HL-60 (cell line): ENCODE measurements at regions not wholly inside any gene's neighbourhood (a gene's known extent, or its start where the extent isn't known, plus 50 kb on each side); places are given as distances from the start of the nearest gene placed in this dataset.
"Not testable (repeated sequence)": the region's sequence is repeated elsewhere in the genome, so short reads cannot be mapped to it uniquely, and the experiment has no call there.

Source experiments
- DNase-seq, 2 experiments: peaks; one replicate each; pipeline ENCODE4 v3.0.0-alpha.2; 2010 to 2020; ENCODE audit warnings: low read depth in 1 of 2, low spot score in 1 of 2
- H3K27ac ChIP-seq: fragments of 250-450 bp; sonication (Bioruptor Pico); replicated peaks from 2 replicates; pipeline ENCODE4 v1.5.1; 2020; ENCODE audit warnings: mild to moderate bottlenecking, moderate library complexity
- H3K27me3 ChIP-seq: fragments of 250-450 bp; sonication (Bioruptor Pico); 2 replicates; pipeline ENCODE4 v1.5.1; 2021; ENCODE audit warnings: mild to moderate bottlenecking, moderate library complexity; ENCODE audit not compliant: insufficient read depth, poor library complexity, severe bottlenecking
- H3K4me3 ChIP-seq: replicated peaks from 2 replicates; pipeline ENCODE4 v1.5.1; 2011; ENCODE audit warnings: mild to moderate bottlenecking, control low read depth, low read length; ENCODE audit not compliant: insufficient read depth

DNA sequence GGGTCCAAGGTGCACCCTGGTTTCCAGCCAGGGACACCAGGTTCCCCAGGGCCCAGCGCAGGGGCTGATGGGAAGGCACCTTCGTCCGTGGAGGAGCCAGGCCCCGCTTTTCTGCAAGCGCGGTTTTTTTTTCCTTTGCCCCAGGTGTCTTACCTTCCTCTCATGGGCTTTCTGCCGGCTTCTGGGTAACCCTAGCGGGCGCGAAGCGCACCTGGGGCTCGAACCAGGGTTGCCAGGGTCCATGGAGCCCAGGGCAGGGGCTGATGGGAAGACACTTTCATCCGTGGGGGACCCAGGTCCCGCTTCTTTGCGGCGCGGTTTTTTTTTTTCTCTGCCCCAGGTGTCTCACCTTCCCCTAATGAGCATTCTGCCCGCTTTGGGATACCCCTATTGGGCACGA lies 529.3 kb downstream of the FOXD4L4 start:
- not testable (repeated sequence) for H3K4me3 ChIP-seq, H3K27ac ChIP-seq, H3K27me3 ChIP-seq, DNase-seq

DNA sequence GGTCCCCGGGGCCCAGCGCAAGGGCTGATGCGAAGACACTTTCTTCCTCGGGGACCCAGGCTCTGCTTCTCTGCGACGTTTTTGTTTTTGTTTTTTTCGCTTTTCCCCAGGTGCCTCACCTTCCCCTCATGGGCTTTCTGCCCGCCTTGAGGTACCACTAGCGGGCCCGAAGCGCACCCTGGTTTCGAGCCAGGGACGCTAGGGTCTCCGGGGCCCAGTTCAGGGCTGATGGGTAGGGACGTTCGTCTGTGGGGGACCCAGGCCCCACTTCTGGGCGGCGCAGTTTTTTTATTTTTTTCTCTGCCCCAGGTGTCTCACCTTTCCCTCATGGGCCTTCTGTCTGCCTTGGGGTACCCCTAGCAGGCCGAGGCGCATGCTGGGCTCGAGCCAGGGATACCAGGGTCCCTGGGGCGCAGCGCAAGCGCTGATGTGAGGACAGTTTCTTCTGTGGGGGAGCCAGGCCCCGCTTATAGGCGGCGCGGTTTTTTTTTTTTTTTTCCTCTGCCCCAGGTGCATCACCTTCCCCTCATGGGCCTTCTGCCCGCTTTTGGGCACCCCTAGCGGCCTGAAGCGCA lies 530.0 kb downstream of the FOXD4L4 start:
- H3K27ac ChIP-seq, H3K4me3 ChIP-seq, H3K27me3 ChIP-seq, DNase-seq: not testable (repeated sequence)

DNA sequence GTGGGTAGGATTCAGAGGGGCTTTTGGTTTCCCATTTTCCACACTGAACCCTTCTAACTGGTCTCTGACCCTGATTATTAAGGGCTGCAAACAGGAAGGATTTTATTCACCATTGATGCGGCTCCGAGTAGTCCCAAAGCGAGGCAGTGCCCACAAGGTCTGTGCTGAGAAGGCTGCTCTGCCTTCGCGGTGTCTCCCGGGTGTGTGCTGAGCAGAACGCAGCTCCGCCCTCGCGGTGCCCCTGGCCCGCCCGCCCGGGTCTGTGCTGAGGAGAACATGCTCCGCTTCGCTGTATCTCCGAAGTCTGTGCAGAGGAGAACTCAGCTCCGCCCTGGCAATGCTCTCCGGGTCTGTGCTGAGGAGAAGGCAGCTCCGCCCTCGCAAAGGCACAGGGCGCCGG lies 530.7 kb downstream of the FOXD4L4 start:
- not testable (repeated sequence) for H3K27me3 ChIP-seq, H3K4me3 ChIP-seq, H3K27ac ChIP-seq, DNase-seq

DNA sequence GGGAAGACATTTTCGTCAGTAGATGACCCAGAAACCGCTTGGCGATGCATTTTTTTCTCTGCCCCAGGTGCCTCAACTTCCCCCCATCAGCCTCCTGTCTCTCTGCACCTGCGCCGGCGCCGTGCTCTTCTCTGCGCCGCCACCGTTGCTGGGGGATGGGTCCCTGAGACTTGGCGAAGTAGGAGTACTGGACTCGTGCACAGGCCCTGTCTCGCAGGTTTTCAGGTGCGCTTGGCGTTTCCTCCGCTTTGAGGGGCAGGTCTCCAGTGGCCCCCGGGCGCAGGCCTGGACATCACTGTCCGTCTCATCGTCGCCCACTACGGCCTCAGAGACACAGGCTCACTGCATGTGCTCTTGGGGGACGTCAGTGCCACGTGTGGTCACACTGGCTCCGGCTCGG lies 532.1 kb downstream of the FOXD4L4 start:
- H3K4me3 ChIP-seq, DNase-seq, H3K27ac ChIP-seq, H3K27me3 ChIP-seq: not testable (repeated sequence)

DNA sequence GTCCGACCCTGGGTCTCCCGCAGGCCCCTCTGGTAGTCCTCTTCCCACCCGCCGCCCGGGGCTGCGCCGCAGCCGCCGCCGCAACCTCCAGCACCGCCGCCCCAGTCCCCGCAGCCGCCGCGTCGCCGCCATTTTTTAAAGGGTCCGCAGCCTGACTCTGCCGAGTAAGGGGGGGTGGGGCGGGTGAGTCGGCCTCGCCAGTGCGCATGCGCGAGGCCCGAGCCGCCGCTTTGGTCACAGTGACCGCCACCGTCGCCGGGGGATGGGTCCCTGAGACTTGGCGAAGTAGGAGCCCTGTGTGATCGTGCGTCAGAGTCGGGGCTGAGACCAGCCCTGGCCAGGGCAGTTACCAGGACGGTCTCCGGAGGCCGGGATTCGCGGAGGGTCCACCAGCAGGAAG lies 532.8 kb downstream of the FOXD4L4 start:
- H3K27me3 ChIP-seq = not testable (repeated sequence)
- Histone ChIP-seq H3K27ac (peak overlapping the region; percentile 59), H3K4me3 (0 out of 2 replicates have a peak overlapping the region, but pooled peaks have one; percentile 14)
- peak in 1 of 2 experiments; percentile 55 for DNase-seq

DNA sequence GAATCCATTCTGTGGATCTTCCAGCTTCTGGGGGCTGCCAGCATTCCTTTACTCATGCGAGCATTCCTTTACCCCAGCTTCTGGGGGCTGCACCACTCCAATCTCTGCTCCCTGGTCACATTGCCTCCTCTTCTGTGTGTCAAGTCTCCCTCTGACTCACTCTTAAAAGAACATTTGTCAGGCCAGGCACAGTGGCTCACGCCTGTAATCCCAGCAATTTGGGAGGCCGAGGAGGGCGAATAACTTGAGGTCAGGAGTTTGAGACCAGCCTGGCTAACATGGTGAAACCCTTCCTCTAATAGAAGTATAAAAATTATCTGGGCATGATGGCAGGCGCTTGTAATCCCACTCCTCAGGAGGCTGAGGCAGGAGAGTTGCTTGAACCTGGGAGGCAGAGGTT lies 541.9 kb downstream of the FOXD4L4 start:
- not testable (repeated sequence) for H3K27ac ChIP-seq, DNase-seq, H3K4me3 ChIP-seq, H3K27me3 ChIP-seq
